Activated CD8-positive, alpha-beta T cell treated with anti-CD3 and anti-CD28 coated beads, Interleukin-2, amount 10 ng/mL, durations not matched to agents 7 days and 5 days (primary cell): ENCODE measurements at regions not wholly inside any gene's neighbourhood (a gene's known extent, or its start where the extent isn't known, plus 50 kb on each side); places are given as distances from the start of the nearest gene placed in this dataset.

Source experiments
- ATAC-seq: fragments of 150-1000 bp; cut with Tn5 transposase; one replicate; pipeline ENCODE4 v1.10.0; 2021; ENCODE audit warnings: moderate library complexity
- CTCF ChIA-PET: fragments of 350-600 bp; sonication (Branson Sonifier 250); formaldehyde crosslinking; loops from one replicate; lab custom pipeline; 2021; ENCODE audit warnings: antibody characterized with exemption; lab: Charles Lee
- POLR2A ChIA-PET: fragments of 350-600 bp; sonication (Branson Sonifier 250); formaldehyde crosslinking; loops from one replicate; lab custom pipeline; 2021; ENCODE audit warnings: antibody characterized with exemption; lab: Charles Lee
- DNase-seq: peaks from one replicate; pipeline ENCODE4 v3.0.0-alpha.2; 2020
- H3K27ac Mint-ChIP-seq: one replicate; pipeline ENCODE4 v1.8.0; 2021; ENCODE audit warnings: mild to moderate bottlenecking, mixed read lengths
- H3K27me3 Mint-ChIP-seq: one replicate; pipeline ENCODE4 v1.8.0; 2021; ENCODE audit warnings: low read depth, mixed read lengths
- H3K36me3 Mint-ChIP-seq: one replicate; pipeline ENCODE4 v1.8.0; 2021; ENCODE audit warnings: low read depth, mixed read lengths
- H3K4me1 Mint-ChIP-seq: one replicate; pipeline ENCODE4 v1.8.0; 2021; ENCODE audit warnings: low read depth, mixed read lengths
- H3K4me3 Mint-ChIP-seq: one replicate; pipeline ENCODE4 v1.8.0; 2021; ENCODE audit warnings: mild to moderate bottlenecking, mixed read lengths
- H3K9me3 Mint-ChIP-seq: one replicate; pipeline ENCODE4 v1.8.0; 2022; ENCODE audit warnings: mixed read lengths; ENCODE audit not compliant: insufficient read depth

GRCh38 chr1:68358439-68358838 lies 91.3 kb downstream of the RPE65 start:
- Mint-ChIP-seq H3K27ac (no peak overlapping the region), H3K4me1 (no peaks in the 10 kb centered on the region), H3K9me3 (no peaks in the 10 kb centered on the region), H3K4me3 (no peak overlapping the region), H3K36me3 (no peaks in the 10 kb centered on the region), H3K27me3 (no peaks in the 10 kb centered on the region)
- CTCF ChIA-PET, result interaction anchor here (0.7 kb wide), 1 partner anchor 238 kb away, joined by 3 read pairs; no protein-coding TSS in a partner anchor
- ATAC-seq (no peak), DNase-seq (no peak)
- POLR2A ChIA-PET, result no interaction called here

- ChIA-PET CTCF (interaction anchor here (1.2 kb wide), 1 partner anchor 16 kb away, joined by 3 read pairs; no protein-coding TSS in a partner anchor), POLR2A (no interaction called here)
- no peaks in the 10 kb centered on the region for H3K9me3 Mint-ChIP-seq
- H3K4me1 Mint-ChIP-seq, result no peaks in the 10 kb centered on the region
- H3K4me3 Mint-ChIP-seq, result no peak overlapping the region
- ATAC-seq (no peak), DNase-seq (no peak)
- no peak overlapping the region for H3K27ac Mint-ChIP-seq
- no peaks in the 10 kb centered on the region for H3K36me3 Mint-ChIP-seq
- no peaks in the 10 kb centered on the region for H3K27me3 Mint-ChIP-seq
These were observed 94.1 kb downstream of the RPE65 start for GRCh38 chr1:68355614-68356013.

GRCh38 chr1:68352202-68352601 lies 97.6 kb downstream of the RPE65 start:
- ChIA-PET POLR2A (no interaction called here), CTCF (interaction anchor here (1.0 kb wide), 1 partner anchor 9 kb away, joined by 5 read pairs; no protein-coding TSS in a partner anchor)
- Mint-ChIP-seq H3K27me3 (no peaks in the 10 kb centered on the region), H3K27ac (no peak overlapping the region), H3K36me3 (no peaks in the 10 kb centered on the region), H3K9me3 (no peaks in the 10 kb centered on the region), H3K4me1 (peaks cover 1% of the 10 kb centered on the region), H3K4me3 (no peak overlapping the region)
- DNase-seq, result no peak
- ATAC-seq, result no peak

- ATAC-seq (no peak), DNase-seq (peak; percentile 27)
- no peak overlapping the region for H3K4me3 Mint-ChIP-seq
- ChIA-PET CTCF (interaction anchor here (0.7 to 0.9 kb wide), 2 partner anchors 92 to 227 kb away, joined by 3 read pairs; no protein-coding TSS in a partner anchor), POLR2A (no interaction called here)
- no peak overlapping the region for H3K27ac Mint-ChIP-seq
- no peaks in the 10 kb centered on the region for H3K9me3 Mint-ChIP-seq
- H3K27me3 Mint-ChIP-seq, result no peaks in the 10 kb centered on the region
- H3K36me3 Mint-ChIP-seq, result no peaks in the 10 kb centered on the region
- H3K4me1 Mint-ChIP-seq, result peaks cover 1% of the 10 kb centered on the region
These were observed 102.3 kb downstream of the RPE65 start for GRCh38 chr1:68347415-68347814.

- DNase-seq (no peak), ATAC-seq (no peak)
- ChIA-PET CTCF (interaction anchor here (0.6 to 2.2 kb wide), 6 partner anchors 12 to 229 kb away, joined by 3 to 14 read pairs (median 4); no protein-coding TSS in a partner anchor), POLR2A (no interaction called here)
- Mint-ChIP-seq H3K27me3 (no peaks in the 10 kb centered on the region), H3K4me3 (no peak overlapping the region), H3K9me3 (no peaks in the 10 kb centered on the region), H3K36me3 (no peaks in the 10 kb centered on the region), H3K4me1 (peaks cover 1% of the 10 kb centered on the region), H3K27ac (no peak overlapping the region)
These were observed 103.5 kb downstream of the RPE65 start for GRCh38 chr1:68346188-68346808.

GRCh38 chr1:68344208-68344607 lies 105.5 kb downstream of the RPE65 start:
- no peak overlapping the region for H3K27ac Mint-ChIP-seq
- H3K36me3 Mint-ChIP-seq, result no peaks in the 10 kb centered on the region
- ATAC-seq (no peak), DNase-seq (no peak)
- ChIA-PET CTCF (no interaction called here), POLR2A (no interaction called here)
- no peaks in the 10 kb centered on the region for H3K27me3 Mint-ChIP-seq
- no peaks in the 10 kb centered on the region for H3K9me3 Mint-ChIP-seq
- peaks cover 1% of the 10 kb centered on the region for H3K4me1 Mint-ChIP-seq
- H3K4me3 Mint-ChIP-seq, result no peak overlapping the region

GRCh38 chr1:68340951-68341350 lies 108.6 kb upstream of the WLS start:
- H3K27ac Mint-ChIP-seq, result no peak overlapping the region
- CTCF ChIA-PET, result no interaction called here
- no peaks in the 10 kb centered on the region for H3K36me3 Mint-ChIP-seq

GRCh38 chr1:68339505-68339904 lies 107.2 kb upstream of the WLS start:
- H3K36me3 Mint-ChIP-seq, result no peaks in the 10 kb centered on the region
- H3K27ac Mint-ChIP-seq, result no peak overlapping the region
- DNase-seq (no peak), ATAC-seq (no peak)
- CTCF ChIA-PET, result interaction anchor here (1.1 kb wide), 1 partner anchor 16 kb away, joined by 3 read pairs; no protein-coding TSS in a partner anchor
- H3K4me3 Mint-ChIP-seq, result no peak overlapping the region
- POLR2A ChIA-PET, result no interaction called here
- no peaks in the 10 kb centered on the region for H3K4me1 Mint-ChIP-seq
- H3K27me3 Mint-ChIP-seq, result no peaks in the 10 kb centered on the region
- no peaks in the 10 kb centered on the region for H3K9me3 Mint-ChIP-seq

More at GRCh38 chr1:68340951-68341350, 108.6 kb upstream of the WLS start:
- ATAC-seq, result no peak
- H3K4me3 Mint-ChIP-seq, result no peak overlapping the region
- H3K9me3 Mint-ChIP-seq, result no peaks in the 10 kb centered on the region
- POLR2A ChIA-PET, result no interaction called here
- H3K4me1 Mint-ChIP-seq, result no peaks in the 10 kb centered on the region
- DNase-seq, result no peak
- no peaks in the 10 kb centered on the region for H3K27me3 Mint-ChIP-seq

GRCh38 chr1:68338081-68338480 lies 105.8 kb upstream of the WLS start:
- no peaks in the 10 kb centered on the region for H3K4me1 Mint-ChIP-seq
- H3K27ac Mint-ChIP-seq, result no peak overlapping the region
- no peaks in the 10 kb centered on the region for H3K36me3 Mint-ChIP-seq
- POLR2A ChIA-PET, result no interaction called here
- H3K27me3 Mint-ChIP-seq, result no peaks in the 10 kb centered on the region
- no peak for DNase-seq
- CTCF ChIA-PET, result no interaction called here
- ATAC-seq, result no peak
- H3K4me3 Mint-ChIP-seq, result no peak overlapping the region
- H3K9me3 Mint-ChIP-seq, result no peaks in the 10 kb centered on the region

GRCh38 chr1:68332041-68332440 lies 99.7 kb upstream of the WLS start:
- Mint-ChIP-seq H3K27ac (no peak overlapping the region), H3K4me3 (no peak overlapping the region), H3K27me3 (no peaks in the 10 kb centered on the region), H3K36me3 (no peaks in the 10 kb centered on the region), H3K9me3 (no peaks in the 10 kb centered on the region), H3K4me1 (no peaks in the 10 kb centered on the region)
- no peak for DNase-seq
- no peak for ATAC-seq
- ChIA-PET CTCF (interaction anchor here (1.0 kb wide), 1 partner anchor 215 kb away, joined by 3 read pairs; no protein-coding TSS in a partner anchor), POLR2A (no interaction called here)

GRCh38 chr1:68331117-68331865 lies 99.0 kb upstream of the WLS start:
- no peaks in the 10 kb centered on the region for H3K27me3 Mint-ChIP-seq
- H3K4me1 Mint-ChIP-seq, result no peaks in the 10 kb centered on the region
- H3K9me3 Mint-ChIP-seq, result no peaks in the 10 kb centered on the region
- ATAC-seq (no peak), DNase-seq (no peak)
- CTCF ChIA-PET, result interaction anchor here (1.0 to 1.1 kb wide), 2 partner anchors 211 to 214 kb away, joined by 3 to 4 read pairs; no protein-coding TSS in a partner anchor
- POLR2A ChIA-PET, result no interaction called here
- no peak overlapping the region for H3K27ac Mint-ChIP-seq
- no peaks in the 10 kb centered on the region for H3K36me3 Mint-ChIP-seq
- H3K4me3 Mint-ChIP-seq, result no peak overlapping the region

GRCh38 chr1:68330391-68330790 lies 98.1 kb upstream of the WLS start:
- ATAC-seq, result no peak
- no peaks in the 10 kb centered on the region for H3K9me3 Mint-ChIP-seq
- H3K4me1 Mint-ChIP-seq, result no peaks in the 10 kb centered on the region
- CTCF ChIA-PET, result interaction anchor here (1.1 kb wide), 1 partner anchor 210 kb away, joined by 4 read pairs; no protein-coding TSS in a partner anchor
- POLR2A ChIA-PET, result no interaction called here
- no peak overlapping the region for H3K27ac Mint-ChIP-seq
- no peak for DNase-seq
- H3K4me3 Mint-ChIP-seq, result no peak overlapping the region
- no peaks in the 10 kb centered on the region for H3K27me3 Mint-ChIP-seq
- H3K36me3 Mint-ChIP-seq, result no peaks in the 10 kb centered on the region
